ENCODE measurements at regions not wholly inside any gene's neighbourhood (a gene's known extent, or its start where the extent isn't known, plus 50 kb on each side); places are given as distances from the start of the nearest gene placed in this dataset.

DNA sequence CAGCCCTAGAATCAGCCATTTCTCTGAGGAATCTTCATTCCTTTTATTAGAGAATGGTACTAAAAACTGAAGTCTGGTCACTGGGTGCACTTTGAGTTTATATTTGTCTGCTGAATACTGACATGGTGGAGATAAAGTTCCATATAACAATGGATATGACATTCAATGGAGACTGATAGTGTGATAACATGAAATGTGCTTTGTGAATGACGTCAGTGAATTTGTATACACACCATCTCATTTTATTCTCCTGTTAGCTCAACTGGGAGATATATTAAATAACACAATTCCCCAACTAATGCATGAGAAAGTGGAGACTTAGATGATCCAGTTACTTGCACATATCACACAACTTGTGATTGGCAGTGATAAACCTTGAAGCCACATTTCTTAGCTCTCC, 446.7 kb downstream of the DOK5 start:
- no peaks in the 10 kb centered on the region for H3K4me1 Mint-ChIP-seq
- no peak overlapping the region for H3K27ac Mint-ChIP-seq
- no peaks in the 10 kb centered on the region for H3K79me2 ChIP-seq (replicated peaks; ENCODE audit: insufficient read depth)
- no peaks in the 10 kb centered on the region for H3K4me1 ChIP-seq (ENCODE audit: insufficient read depth)
- no peak overlapping the region for H3K27ac ChIP-seq (ENCODE audit: low read depth)
- H3K27me3 ChIP-seq (ENCODE audit: insufficient read depth): no peaks in the 10 kb centered on the region; the same call in 1 of the 2 replicates
- H2AFZ ChIP-seq: no peak overlapping the region
- no peak overlapping the region for H3K4me3 Mint-ChIP-seq
- DNase-seq (ENCODE audit: low spot score): no peak
- no peaks in the 10 kb centered on the region for H3K9me2 ChIP-seq (ENCODE audit: insufficient read depth)
- H3K36me3 ChIP-seq (ENCODE audit: insufficient read depth): peaks cover 10% of the 10 kb centered on the region
- H3F3A ChIP-seq (replicated peaks; ENCODE audit: low read depth): no peaks in the 10 kb centered on the region
- peaks cover 94% of the 10 kb centered on the region for H3K9me3 Mint-ChIP-seq
- TF ChIP-seq JUNB (IDR thresholded peaks at IDR 0.05; ENCODE audit: unreplicated experiment): no peak
- peaks cover 2% of the 10 kb centered on the region for H3K27me3 Mint-ChIP-seq (ENCODE audit: insufficient read depth, low read depth, poor library complexity)
- peaks cover 37% of the 10 kb centered on the region for H3K36me3 Mint-ChIP-seq (ENCODE audit: low read depth)
- H3K4me3 ChIP-seq: no peak overlapping the region
- ATAC-seq: no peak
- no peaks in the 10 kb centered on the region for H4K20me1 ChIP-seq (replicated peaks; ENCODE audit: insufficient read depth)
- H3K4me2 ChIP-seq: no peak overlapping the region

DNA sequence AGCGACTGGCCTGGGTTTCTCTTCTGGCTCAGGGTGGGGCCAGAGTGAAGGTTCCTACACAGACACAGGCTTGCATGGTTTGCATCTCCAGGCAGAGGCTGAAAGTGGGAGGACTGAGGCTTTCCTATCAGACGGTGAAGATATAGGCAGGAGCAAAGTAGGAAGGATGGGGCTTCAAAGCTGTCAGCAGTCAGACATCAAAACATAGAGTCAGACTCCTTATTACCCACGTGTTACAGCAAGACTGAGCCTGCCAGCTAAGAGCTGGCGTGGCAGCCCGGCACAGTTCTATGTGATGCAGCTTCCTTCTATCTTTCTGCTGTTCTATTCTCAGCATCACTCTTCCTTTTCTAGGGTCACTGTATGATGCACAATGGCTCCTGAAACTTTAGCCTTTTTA, 445.1 kb downstream of the DOK5 start:
- peaks cover 97% of the 10 kb centered on the region for H3K9me3 Mint-ChIP-seq
- H3K4me1 ChIP-seq (ENCODE audit: insufficient read depth): no peaks in the 10 kb centered on the region
- no peak overlapping the region for H3K4me2 ChIP-seq
- no peak overlapping the region for H3K27ac Mint-ChIP-seq
- no peaks in the 10 kb centered on the region for H3K4me1 Mint-ChIP-seq
- DNase-seq (ENCODE audit: low spot score) (no peak), ATAC-seq (no peak)
- H4K20me1 ChIP-seq (replicated peaks; ENCODE audit: insufficient read depth): no peaks in the 10 kb centered on the region
- no peaks in the 10 kb centered on the region for H3K79me2 ChIP-seq (replicated peaks; ENCODE audit: insufficient read depth)
- no peak overlapping the region for H2AFZ ChIP-seq
- H3K9me2 ChIP-seq (ENCODE audit: insufficient read depth): no peaks in the 10 kb centered on the region
- no peaks in the 10 kb centered on the region; the same call in 1 of the 2 replicates for H3K27me3 ChIP-seq (ENCODE audit: insufficient read depth)
- H3K27me3 Mint-ChIP-seq (ENCODE audit: insufficient read depth, low read depth, poor library complexity): peaks cover under 1% of the 10 kb centered on the region
- H3K36me3 Mint-ChIP-seq (ENCODE audit: low read depth): peaks cover 47% of the 10 kb centered on the region
- no peaks in the 10 kb centered on the region for H3F3A ChIP-seq (replicated peaks; ENCODE audit: low read depth)
- no peak overlapping the region for H3K4me3 ChIP-seq
- H3K36me3 ChIP-seq (ENCODE audit: insufficient read depth): peaks cover 13% of the 10 kb centered on the region
- no peak overlapping the region for H3K27ac ChIP-seq (ENCODE audit: low read depth)
- H3K4me3 Mint-ChIP-seq: no peak overlapping the region
- no peak for TF ChIP-seq CREB1 (CRISPR knock-in tag; IDR thresholded peaks at IDR 0.05; ENCODE audit: low read depth)
- TF ChIP-seq NANOG (IDR thresholded peaks at IDR 0.05; ENCODE audit: borderline replicate concordance): no peak
- TF ChIP-seq, protein P1, sequence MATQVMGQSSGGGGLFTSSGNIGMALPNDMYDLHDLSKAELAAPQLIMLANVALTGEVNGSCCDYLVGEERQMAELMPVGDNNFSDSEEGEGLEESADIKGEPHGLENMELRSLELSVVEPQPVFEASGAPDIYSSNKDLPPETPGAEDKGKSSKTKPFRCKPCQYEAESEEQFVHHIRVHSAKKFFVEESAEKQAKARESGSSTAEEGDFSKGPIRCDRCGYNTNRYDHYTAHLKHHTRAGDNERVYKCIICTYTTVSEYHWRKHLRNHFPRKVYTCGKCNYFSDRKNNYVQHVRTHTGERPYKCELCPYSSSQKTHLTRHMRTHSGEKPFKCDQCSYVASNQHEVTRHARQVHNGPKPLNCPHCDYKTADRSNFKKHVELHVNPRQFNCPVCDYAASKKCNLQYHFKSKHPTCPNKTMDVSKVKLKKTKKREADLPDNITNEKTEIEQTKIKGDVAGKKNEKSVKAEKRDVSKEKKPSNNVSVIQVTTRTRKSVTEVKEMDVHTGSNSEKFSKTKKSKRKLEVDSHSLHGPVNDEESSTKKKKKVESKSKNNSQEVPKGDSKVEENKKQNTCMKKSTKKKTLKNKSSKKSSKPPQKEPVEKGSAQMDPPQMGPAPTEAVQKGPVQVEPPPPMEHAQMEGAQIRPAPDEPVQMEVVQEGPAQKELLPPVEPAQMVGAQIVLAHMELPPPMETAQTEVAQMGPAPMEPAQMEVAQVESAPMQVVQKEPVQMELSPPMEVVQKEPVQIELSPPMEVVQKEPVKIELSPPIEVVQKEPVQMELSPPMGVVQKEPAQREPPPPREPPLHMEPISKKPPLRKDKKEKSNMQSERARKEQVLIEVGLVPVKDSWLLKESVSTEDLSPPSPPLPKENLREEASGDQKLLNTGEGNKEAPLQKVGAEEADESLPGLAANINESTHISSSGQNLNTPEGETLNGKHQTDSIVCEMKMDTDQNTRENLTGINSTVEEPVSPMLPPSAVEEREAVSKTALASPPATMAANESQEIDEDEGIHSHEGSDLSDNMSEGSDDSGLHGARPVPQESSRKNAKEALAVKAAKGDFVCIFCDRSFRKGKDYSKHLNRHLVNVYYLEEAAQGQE (IDR thresholded peaks at IDR 0.05; ENCODE audit: unreplicated experiment): no peak
- TF ChIP-seq, protein P2, sequence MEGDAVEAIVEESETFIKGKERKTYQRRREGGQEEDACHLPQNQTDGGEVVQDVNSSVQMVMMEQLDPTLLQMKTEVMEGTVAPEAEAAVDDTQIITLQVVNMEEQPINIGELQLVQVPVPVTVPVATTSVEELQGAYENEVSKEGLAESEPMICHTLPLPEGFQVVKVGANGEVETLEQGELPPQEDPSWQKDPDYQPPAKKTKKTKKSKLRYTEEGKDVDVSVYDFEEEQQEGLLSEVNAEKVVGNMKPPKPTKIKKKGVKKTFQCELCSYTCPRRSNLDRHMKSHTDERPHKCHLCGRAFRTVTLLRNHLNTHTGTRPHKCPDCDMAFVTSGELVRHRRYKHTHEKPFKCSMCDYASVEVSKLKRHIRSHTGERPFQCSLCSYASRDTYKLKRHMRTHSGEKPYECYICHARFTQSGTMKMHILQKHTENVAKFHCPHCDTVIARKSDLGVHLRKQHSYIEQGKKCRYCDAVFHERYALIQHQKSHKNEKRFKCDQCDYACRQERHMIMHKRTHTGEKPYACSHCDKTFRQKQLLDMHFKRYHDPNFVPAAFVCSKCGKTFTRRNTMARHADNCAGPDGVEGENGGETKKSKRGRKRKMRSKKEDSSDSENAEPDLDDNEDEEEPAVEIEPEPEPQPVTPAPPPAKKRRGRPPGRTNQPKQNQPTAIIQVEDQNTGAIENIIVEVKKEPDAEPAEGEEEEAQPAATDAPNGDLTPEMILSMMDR (conservative IDR thresholded peaks at IDR 0.05; ENCODE audit: low read depth in 2 of 2): no peak
- no peak for TF ChIP-seq POLR2AphosphoS5 (IDR thresholded peaks at IDR 0.05; ENCODE audit: low read depth)
- TF ChIP-seq JUNB (IDR thresholded peaks at IDR 0.05; ENCODE audit: unreplicated experiment): no peak
- TF ChIP-seq ZNF114 (CRISPR knock-in tag; IDR thresholded peaks at IDR 0.05): no peak
- TF ChIP-seq, protein P3, sequence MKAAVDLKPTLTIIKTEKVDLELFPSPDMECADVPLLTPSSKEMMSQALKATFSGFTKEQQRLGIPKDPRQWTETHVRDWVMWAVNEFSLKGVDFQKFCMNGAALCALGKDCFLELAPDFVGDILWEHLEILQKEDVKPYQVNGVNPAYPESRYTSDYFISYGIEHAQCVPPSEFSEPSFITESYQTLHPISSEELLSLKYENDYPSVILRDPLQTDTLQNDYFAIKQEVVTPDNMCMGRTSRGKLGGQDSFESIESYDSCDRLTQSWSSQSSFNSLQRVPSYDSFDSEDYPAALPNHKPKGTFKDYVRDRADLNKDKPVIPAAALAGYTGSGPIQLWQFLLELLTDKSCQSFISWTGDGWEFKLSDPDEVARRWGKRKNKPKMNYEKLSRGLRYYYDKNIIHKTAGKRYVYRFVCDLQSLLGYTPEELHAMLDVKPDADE (IDR thresholded peaks at IDR 0.05): no peak
- TF ChIP-seq ZNF331 (CRISPR knock-in tag; IDR thresholded peaks at IDR 0.05; ENCODE audit: low read depth): no peak
- TF ChIP-seq STAT1 (IDR thresholded peaks at IDR 0.05; ENCODE audit: unreplicated experiment): no peak
- TF ChIP-seq EZH2phosphoT487 (IDR thresholded peaks at IDR 0.05; ENCODE audit: unreplicated experiment): no peak
- TF ChIP-seq EZH2 (IDR thresholded peaks at IDR 0.05; ENCODE audit: low read depth, unreplicated experiment): no peak

All from GM23338 (cell line).